Fibroblast of skin of right quadriceps (primary cell): ENCODE measurements at regions not wholly inside any gene's neighbourhood (a gene's known extent, or its start where the extent isn't known, plus 50 kb on each side); places are given as distances from the start of the nearest gene placed in this dataset.

Experiments
- DNase-seq: peaks from one replicate; pipeline ENCODE4 v3.0.0-alpha.2; 2013

- DNase-seq, result no peak
These were observed 437.4 kb upstream of the MC4R start for GRCh38 chr18:60809937-60810336.

- DNase-seq, result peak; percentile 1
These were observed 440.3 kb upstream of the MC4R start for GRCh38 chr18:60812921-60813320.

- DNase-seq, result no peak
These were observed 453.8 kb upstream of the MC4R start for GRCh38 chr18:60826346-60826745.

GRCh38 chr18:60831971-60832370 lies 459.4 kb upstream of the MC4R start:
- DNase-seq, result no peak

GRCh38 chr18:60838677-60839076 lies 466.1 kb upstream of the MC4R start:
- DNase-seq, result no peak

- DNase-seq, result no peak
These were observed 473.8 kb upstream of the MC4R start for GRCh38 chr18:60846396-60846795.

GRCh38 chr18:60847517-60847916 lies 474.9 kb upstream of the MC4R start:
- DNase-seq, result no peak

GRCh38 chr18:60861575-60861974 lies 471.7 kb upstream of the CDH20 start:
- peak; percentile 21 for DNase-seq

- no peak for DNase-seq
These were observed 470.2 kb upstream of the CDH20 start for GRCh38 chr18:60862988-60863387.

- no peak for DNase-seq
These were observed 467.4 kb upstream of the CDH20 start for GRCh38 chr18:60865801-60866200.

GRCh38 chr18:60870261-60871153 lies 462.7 kb upstream of the CDH20 start:
- no peak for DNase-seq

GRCh38 chr18:60872434-60872833 lies 460.8 kb upstream of the CDH20 start:
- no peak for DNase-seq

GRCh38 chr18:60873708-60874107 lies 459.5 kb upstream of the CDH20 start:
- DNase-seq, result no peak

GRCh38 chr18:60875957-60876507 lies 457.2 kb upstream of the CDH20 start:
- no peak for DNase-seq

GRCh38 chr18:60880184-60880583 lies 453.0 kb upstream of the CDH20 start:
- no peak for DNase-seq

- no peak for DNase-seq
These were observed 449.6 kb upstream of the CDH20 start for GRCh38 chr18:60883587-60883986.

GRCh38 chr18:60888071-60888624 lies 445.1 kb upstream of the CDH20 start:
- DNase-seq, result no peak

GRCh38 chr18:60889442-60889841 lies 443.8 kb upstream of the CDH20 start:
- DNase-seq, result no peak

- DNase-seq, result no peak
These were observed 441.3 kb upstream of the CDH20 start for GRCh38 chr18:60891936-60892335.

- peak; percentile 35 for DNase-seq
These were observed 440.8 kb upstream of the CDH20 start for GRCh38 chr18:60892441-60892840.

- DNase-seq, result peak; percentile 64
These were observed 440.4 kb upstream of the CDH20 start for GRCh38 chr18:60892855-60893254.

GRCh38 chr18:60893355-60894097 lies 439.7 kb upstream of the CDH20 start:
- DNase-seq, result no peak

- DNase-seq, result no peak
These were observed 438.8 kb upstream of the CDH20 start for GRCh38 chr18:60894254-60894945.
